HCEC 1CT (cell line): ENCODE measurements at regions not wholly inside any gene's neighbourhood (a gene's known extent, or its start where the extent isn't known, plus 50 kb on each side); places are given as distances from the start of the nearest gene placed in this dataset.

Experiments
- DNase-seq: peaks from one replicate; pipeline ENCODE4 v3.0.0-alpha.2; 2017

DNA sequence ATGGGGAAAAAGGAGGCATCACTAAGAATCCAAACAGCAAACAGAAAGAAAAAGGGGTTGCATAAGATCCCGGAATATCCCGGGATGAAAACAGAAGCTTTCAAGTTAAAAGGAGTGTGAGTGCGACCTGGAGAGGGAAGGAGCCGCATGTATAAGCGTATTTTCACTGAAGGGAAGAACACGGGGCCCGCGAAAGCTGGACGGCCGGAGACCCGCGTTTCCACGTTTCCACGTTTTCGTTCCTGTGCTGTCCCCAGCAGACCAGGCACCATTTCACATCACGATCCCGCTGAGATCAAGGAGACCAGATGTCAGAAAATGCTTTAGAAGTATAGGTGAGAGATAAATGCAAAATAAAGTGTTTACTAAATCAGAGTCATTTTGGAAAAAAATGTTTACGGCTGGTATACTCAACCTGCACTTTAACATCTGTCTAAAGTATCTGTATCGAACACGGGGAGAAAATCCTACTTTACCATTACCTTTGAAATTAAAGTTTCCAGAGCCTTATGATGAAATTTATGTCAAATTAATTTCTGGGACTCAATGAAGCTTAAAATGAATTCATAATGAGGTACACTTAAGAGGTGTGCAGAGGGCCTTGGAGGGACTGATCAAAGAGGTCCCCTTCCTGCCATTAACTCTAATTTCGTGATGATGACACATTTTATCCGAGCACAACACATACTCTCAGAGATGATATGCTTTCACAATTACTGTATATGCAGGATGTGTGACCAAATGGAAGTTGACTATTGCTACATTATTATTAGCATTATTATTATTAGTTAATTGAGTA is 71.0 kb upstream of the SALL3 start:
- no peak for DNase-seq

DNA sequence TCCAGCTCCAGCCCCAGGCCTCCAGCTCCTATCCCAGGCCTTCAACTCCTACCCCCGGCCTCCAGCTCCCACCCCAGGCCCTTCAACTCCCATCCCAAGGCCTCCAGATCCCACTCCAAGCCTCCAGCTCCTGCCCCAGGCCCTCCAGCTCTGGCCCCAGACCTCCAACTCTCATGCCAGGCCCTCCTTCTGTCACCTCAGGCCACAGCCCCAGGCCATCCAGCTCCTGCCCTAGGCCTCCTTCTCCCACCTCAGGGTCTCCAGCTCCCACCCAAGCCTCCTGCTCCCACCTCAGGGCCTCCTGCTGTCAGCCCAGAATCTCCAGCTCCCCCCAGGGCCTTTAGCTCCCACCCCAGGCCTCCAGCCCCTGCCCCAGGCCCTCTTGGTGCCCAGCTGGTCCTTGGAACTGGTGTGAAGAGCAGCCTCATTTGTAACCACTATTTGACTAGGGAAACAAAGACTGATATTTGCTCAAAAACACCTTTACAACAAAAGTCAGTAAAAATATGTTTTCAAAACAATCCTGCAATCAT is 67.8 kb upstream of the SALL3 start:
- DNase-seq, result no peak

GRCh38 chr18:78912336-78912735 is 67.3 kb upstream of the SALL3 start:
- no peak for DNase-seq

DNA sequence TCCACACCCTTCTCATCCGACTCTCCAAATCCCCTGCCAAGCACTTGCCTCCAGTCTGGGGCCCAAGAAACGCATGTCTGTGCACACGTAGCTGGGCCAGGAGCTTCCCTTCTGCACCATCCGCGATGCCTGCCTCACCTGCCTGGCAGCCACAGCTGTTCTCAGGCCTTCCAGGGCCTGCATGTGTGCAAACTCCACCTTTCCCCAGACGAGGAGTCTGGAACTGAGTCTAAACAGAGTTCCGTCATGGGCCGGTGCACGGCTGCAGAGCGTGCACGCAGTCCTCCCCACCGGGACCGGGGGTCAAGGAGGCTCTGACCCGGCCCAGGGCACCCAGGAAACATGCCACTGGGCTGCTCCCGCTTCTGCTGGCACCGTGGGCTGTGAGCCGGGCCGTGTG is 66.8 kb upstream of the SALL3 start:
- DNase-seq, result no peak

DNA sequence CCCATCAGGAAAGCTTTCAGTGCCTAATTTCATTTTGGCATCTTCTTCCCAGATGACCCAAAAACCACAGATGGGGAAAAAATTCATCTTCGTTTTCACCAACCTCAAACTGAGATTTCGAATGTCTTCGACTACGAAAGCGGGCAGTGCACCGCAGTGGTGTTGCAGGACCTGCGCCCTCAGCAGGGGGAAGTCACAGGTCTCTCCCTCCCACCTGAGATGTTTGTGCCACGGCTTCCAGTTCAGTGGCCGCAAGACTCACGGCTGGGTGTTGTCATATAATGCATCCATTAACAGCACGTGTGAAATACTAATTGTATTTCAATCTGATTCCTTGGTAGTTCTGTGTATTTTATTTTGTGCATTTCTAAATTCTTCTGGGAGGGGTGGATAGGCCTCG is 66.2 kb upstream of the SALL3 start:
- DNase-seq, result no peak

DNA sequence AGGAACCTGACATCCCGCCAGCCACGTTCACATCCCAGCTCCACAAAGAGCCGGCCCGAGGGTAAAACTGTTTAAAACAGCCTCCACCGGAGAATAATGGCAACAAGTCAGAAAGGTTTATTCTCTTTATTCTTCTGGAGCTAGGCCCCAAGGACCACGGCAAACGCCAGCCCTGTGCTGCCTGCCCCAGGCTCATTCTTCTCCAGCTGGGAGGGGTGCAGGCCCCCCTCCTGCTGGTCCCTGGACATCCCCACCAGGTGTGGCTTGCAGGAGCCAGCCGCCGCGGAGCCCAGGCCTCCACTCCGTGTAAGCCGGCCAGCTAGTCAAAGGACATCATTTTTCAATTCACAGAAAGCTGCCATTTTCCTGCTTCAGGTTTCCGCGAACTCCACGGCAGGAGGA is 65.8 kb upstream of the SALL3 start:
- no peak for DNase-seq

DNA sequence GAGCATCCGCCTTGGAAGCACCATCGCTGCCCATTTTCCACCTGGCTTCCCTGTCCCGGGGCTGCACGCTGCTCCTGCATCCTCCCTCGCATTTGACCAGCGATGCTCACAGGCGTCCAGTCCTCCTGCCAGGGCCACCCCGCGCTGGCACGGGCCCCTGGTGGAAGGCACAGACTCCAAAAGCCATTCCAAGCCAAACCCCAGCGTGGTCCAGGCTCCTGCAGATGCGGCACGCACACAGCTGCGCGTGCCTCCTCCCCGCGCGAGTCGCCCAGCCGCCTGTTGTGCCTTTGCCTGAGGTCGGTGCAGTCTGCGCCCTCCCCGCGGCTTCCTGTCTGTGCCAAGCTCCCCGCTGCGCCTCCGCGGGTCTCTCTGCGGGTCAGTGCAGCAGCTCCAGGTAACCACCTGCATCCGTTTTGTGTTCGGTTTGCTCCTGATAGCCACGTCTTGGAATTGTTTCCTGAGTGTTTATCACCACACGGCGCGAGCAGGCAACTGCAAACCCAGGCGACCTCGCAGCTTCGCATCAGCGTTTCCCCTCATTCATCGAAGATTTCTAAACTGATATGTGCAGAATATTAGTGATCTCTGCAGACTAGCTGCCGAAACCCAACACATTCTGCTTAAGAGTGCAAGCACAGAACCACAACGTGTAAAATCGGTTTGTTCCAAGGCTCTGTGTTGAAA is 65.2 kb upstream of the SALL3 start:
- no peak for DNase-seq

- no peak for DNase-seq
These were observed 64.1 kb upstream of the SALL3 start for GRCh38 chr18:78915446-78916008.

- no peak for DNase-seq
These were observed 60.9 kb upstream of the SALL3 start for GRCh38 chr18:78918707-78919106.

GRCh38 chr18:78919956-78920355 is 59.7 kb upstream of the SALL3 start:
- no peak for DNase-seq

DNA sequence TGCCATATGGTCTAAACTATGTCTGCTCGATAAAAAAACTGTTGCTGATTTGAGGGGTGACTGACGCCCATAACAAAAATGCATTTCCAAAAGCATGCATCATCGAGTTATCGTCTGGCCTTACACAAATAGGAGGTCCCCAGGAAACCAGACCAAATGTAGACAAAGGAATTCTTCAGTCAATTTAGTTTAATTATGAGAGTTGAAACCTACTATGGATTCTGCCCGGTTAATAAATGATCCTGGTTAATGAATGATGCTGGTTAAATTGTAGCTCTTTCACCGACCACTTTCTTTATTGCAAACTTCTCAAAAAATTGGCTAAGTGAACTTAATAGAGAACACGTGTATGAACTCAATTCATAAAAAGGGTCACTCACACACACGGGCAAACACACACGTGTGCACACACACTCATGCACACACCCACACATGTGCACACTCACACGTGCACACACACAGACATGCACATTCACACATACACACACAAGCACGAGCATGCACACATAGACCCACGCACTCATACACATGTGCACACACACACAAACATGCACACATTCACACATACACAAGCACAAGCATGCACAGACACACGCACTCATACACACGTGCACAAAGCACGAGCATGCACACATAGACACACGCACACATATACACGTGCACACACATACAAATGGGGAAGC is 59.0 kb upstream of the SALL3 start:
- DNase-seq, result no peak

GRCh38 chr18:78922856-78923255 is 56.8 kb upstream of the SALL3 start:
- no peak for DNase-seq

DNA sequence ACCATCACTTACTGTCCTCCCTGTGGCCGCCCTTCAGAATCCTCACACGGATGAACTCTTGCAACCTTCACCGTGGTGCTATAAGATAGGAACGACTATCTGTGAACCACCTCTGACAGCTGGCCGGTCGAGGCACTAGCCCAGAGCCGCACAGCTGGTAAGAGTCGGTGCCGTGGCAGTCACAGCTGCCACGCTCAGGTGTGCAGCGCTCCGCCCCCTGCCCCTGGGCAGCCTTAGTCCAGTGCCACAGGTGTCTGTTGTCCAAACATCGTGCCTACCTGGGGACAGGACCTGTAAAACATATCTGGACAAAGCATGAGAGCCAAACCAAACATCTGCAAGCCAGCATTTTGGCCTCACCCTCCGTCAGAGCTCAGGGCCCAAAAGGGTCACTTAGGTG is 55.3 kb upstream of the SALL3 start:
- no peak for DNase-seq

DNA sequence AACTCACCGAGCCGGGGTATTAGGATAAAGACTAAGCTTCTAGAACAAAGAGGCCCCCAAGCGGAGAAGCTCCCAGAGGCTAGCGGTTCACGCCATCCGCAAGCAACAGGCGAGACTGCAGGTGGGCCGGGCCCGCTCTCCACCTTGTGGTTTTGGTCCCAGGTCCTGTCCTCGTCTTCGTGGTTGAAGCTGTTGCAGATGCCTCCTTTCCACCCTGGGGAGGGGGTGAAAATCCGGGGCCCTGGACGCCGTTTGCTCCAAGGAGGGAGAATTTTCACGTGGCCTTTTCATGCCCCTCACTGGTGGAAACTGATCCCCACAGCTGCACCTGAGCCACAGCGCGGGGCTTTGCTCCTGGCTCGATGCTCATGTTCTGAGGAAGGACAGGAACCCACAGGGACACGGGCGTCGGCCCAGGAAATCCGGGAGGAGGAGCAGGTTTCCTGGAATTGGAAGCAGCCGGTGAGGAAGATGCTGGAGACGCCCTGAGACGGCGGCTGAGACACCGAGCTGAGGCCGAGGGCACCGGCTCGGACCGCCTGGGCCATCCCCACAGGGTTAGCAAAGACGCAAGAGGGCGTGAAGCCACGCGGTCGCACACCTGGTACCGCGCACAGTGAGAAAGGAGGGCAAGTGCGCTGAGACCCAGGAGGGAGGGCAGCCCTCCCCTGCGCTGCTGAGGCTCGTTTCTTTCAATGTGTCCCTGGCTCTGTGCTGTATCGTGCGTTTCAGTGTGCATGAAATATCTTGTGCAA is 54.7 kb upstream of the SALL3 start:
- no peak for DNase-seq

- DNase-seq, result no peak
These were observed 53.9 kb upstream of the SALL3 start for GRCh38 chr18:78925557-78926242.

DNA sequence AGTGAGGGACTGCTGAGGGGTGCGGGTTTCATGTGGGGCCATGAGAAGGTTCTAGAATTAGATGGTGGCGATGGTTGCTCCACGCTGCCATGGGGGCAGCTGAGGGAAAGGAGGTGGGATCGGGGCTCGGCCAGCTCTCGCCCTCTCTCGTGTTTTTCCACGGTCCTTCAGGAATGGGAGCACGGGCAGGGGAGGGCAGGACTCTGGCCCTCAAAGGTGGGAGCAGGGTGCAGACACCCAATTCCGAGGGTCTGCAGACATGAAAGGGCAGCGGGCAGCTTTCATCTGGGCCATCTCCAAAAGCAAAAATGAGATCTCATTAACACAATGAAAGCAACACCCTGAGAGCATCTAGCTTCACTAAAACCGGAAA is 53.4 kb upstream of the SALL3 start:
- no peak for DNase-seq

DNA sequence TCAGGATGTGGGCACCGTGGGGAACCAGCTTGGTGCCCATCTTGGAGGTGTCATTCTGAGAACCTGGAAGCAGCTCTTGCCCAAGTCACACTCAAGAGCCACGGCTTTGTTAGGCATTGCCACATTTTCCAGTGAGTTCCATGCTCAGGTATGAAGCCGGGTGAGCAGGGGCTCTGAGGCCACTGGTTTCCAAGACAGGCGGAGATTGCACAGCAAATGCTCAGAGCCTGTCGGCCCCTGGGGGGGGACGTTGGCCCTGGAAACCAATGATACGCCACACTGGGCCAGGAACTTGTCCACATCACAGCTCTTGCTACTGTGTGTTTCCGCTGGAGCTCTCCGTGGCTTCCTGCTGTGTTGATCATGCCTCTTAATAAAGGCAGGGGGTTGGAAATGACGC is 52.5 kb upstream of the SALL3 start:
- DNase-seq, result no peak

DNA sequence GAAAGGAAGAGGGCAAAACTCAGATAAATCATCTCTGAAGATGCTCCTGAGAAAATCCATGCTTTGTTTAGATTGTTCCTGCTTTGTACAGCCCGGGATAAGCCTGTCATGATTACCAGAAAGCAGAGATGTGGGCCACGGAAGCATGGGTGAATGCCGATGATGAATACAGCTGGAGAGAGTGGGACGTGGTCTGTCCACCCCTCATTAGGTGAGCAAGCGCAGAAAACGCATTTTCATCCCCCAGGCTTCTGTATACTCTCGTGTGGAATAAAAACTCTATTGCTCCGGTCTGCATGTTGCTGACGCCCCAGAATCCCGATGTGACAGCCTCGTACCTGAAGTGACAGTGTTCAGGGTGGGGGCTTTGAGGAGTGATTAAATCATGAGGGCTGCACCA is 52.0 kb upstream of the SALL3 start:
- DNase-seq, result no peak

- no peak for DNase-seq
These were observed 51.5 kb upstream of the SALL3 start for GRCh38 chr18:78928076-78928475.

- DNase-seq, result no peak
These were observed 50.1 kb upstream of the SALL3 start for GRCh38 chr18:78929516-78929915.
